H9 (cell line): ENCODE measurements at regions not wholly inside any gene's neighbourhood (a gene's known extent, or its start where the extent isn't known, plus 50 kb on each side); places are given as distances from the start of the nearest gene placed in this dataset.

Source experiments
- DNase-seq: peaks from one replicate; pipeline ENCODE4 v3.0.0-alpha.2; 2017
- H2AFZ ChIP-seq: one replicate; pipeline ENCODE4 v1.6.1; 2013; ENCODE audit warnings: mild to moderate bottlenecking, low read length, control low read depth, moderate library complexity
- H2AK5ac ChIP-seq: 2 replicates; pipeline ENCODE4 v1.6.1; 2013; ENCODE audit warnings: low read length, control low read depth, mixed read lengths; ENCODE audit not compliant: insufficient read length
- H2BK120ac ChIP-seq: one replicate; pipeline ENCODE4 v1.6.1; 2013; ENCODE audit warnings: low read depth, mild to moderate bottlenecking, low read length, control low read depth, inconsistent platforms; ENCODE audit not compliant: poor library complexity, severe bottlenecking
- H2BK12ac ChIP-seq: 2 replicates; pipeline ENCODE4 v1.6.1; 2013; ENCODE audit warnings: low read length, control low read depth, mixed read lengths, low read depth; ENCODE audit not compliant: insufficient read length
- H2BK15ac ChIP-seq: 2 replicates; pipeline ENCODE4 v1.6.1; 2013; ENCODE audit warnings: low read depth, low read length, control low read depth
- H2BK20ac ChIP-seq: one replicate; pipeline ENCODE4 v1.6.1; 2013; ENCODE audit warnings: low read depth, mild to moderate bottlenecking, low read length, control low read depth, inconsistent platforms; ENCODE audit not compliant: poor library complexity, severe bottlenecking
- H2BK5ac ChIP-seq: 2 replicates; pipeline ENCODE4 v1.6.1; 2013; ENCODE audit warnings: low read length, control low read depth, mixed read lengths; ENCODE audit not compliant: insufficient read length
- H3K14ac ChIP-seq: 2 replicates; pipeline ENCODE4 v1.6.1; 2013; ENCODE audit warnings: low read length, control low read depth; ENCODE audit not compliant: insufficient read depth
- H3K18ac ChIP-seq: 2 replicates; pipeline ENCODE4 v1.6.1; 2013; ENCODE audit warnings: low read depth, mild to moderate bottlenecking, mixed read lengths, low read length, control low read depth; ENCODE audit not compliant: insufficient read length
- H3K23ac ChIP-seq: 2 replicates; pipeline ENCODE4 v1.6.1; 2013; ENCODE audit warnings: low read length, control low read depth, mixed read lengths, low read depth; ENCODE audit not compliant: insufficient read length
- H3K23me2 ChIP-seq: 2 replicates; pipeline ENCODE4 v1.6.1; 2013; ENCODE audit warnings: low read depth, mild to moderate bottlenecking, mixed read lengths, low read length, control low read depth; ENCODE audit not compliant: insufficient read length, poor library complexity, severe bottlenecking
- H3K27ac ChIP-seq: 2 replicates; pipeline ENCODE4 v1.5.1; 2013; ENCODE audit warnings: low read length, control low read depth, mixed read lengths, low read depth; ENCODE audit not compliant: insufficient read length
- H3K27me3 ChIP-seq: 2 replicates; pipeline ENCODE4 v1.6.1; 2013; ENCODE audit warnings: low read length, control low read depth, inconsistent platforms; ENCODE audit not compliant: insufficient read depth
- H3K4ac ChIP-seq: 2 replicates; pipeline ENCODE4 v1.6.1; 2013; ENCODE audit warnings: low read depth, mild to moderate bottlenecking, control low read depth, inconsistent platforms, low read length, moderate library complexity
- H3K4me1 ChIP-seq: 2 replicates; pipeline ENCODE4 v1.6.1; 2013; ENCODE audit warnings: low read length, control low read depth, inconsistent platforms; ENCODE audit not compliant: insufficient read depth
- H3K4me2 ChIP-seq: 2 replicates; pipeline ENCODE4 v1.6.1; 2013; ENCODE audit warnings: low read length, control low read depth, mixed read lengths; ENCODE audit not compliant: insufficient read length, insufficient read depth
- H3K56ac ChIP-seq: 2 replicates; pipeline ENCODE4 v1.6.1; 2013; ENCODE audit warnings: low read depth, mild to moderate bottlenecking, mixed read lengths, low read length, control low read depth; ENCODE audit not compliant: insufficient read length
- H3K79me1 ChIP-seq: 2 replicates; pipeline ENCODE4 v1.6.1; 2013; ENCODE audit warnings: low read depth, mild to moderate bottlenecking, moderate library complexity, low read length, control low read depth, inconsistent platforms; ENCODE audit not compliant: insufficient read depth, poor library complexity, severe bottlenecking
- H3K79me2 ChIP-seq: 2 replicates; pipeline ENCODE4 v1.6.1; 2013; ENCODE audit warnings: low read length, control low read depth, inconsistent platforms; ENCODE audit not compliant: insufficient read depth
- H3K9ac ChIP-seq: 2 replicates; pipeline ENCODE4 v1.6.1; 2013; ENCODE audit warnings: low read length, control low read depth, mixed read lengths; ENCODE audit not compliant: insufficient read length; ENCODE audit errors: extremely low read depth
- H3K9me3 ChIP-seq: one replicate; pipeline ENCODE4 v1.6.1; 2013; ENCODE audit warnings: low read depth, low read length, inconsistent platforms; ENCODE audit not compliant: control insufficient read depth
- H3T11ph ChIP-seq: one replicate; pipeline ENCODE4 v1.6.1; 2013; ENCODE audit warnings: mild to moderate bottlenecking, low read length, control low read depth, inconsistent platforms
- H4K20me1 ChIP-seq: one replicate; pipeline ENCODE4 v1.6.1; 2013; ENCODE audit not compliant: control insufficient read depth, insufficient read length, insufficient read depth
- H4K5ac ChIP-seq: 2 replicates; pipeline ENCODE4 v1.6.1; 2013; ENCODE audit warnings: low read depth, mild to moderate bottlenecking, mixed read lengths, low read length, control low read depth; ENCODE audit not compliant: insufficient read length
- H4K8ac ChIP-seq: replicated peaks from 2 replicates; pipeline ENCODE4 v1.6.1; 2013; ENCODE audit warnings: low read length, control low read depth, mixed read lengths, low read depth; ENCODE audit not compliant: insufficient read length
- H4K91ac ChIP-seq: 2 replicates; pipeline ENCODE4 v1.6.1; 2013; ENCODE audit warnings: low read depth, mild to moderate bottlenecking, moderate library complexity, mixed read lengths, low read length, control low read depth; ENCODE audit not compliant: insufficient read length
- H3K27ac Mint-ChIP-seq, 3 experiments: 2 replicates in 2 of 3; 3 replicates in 1 of 3; pipeline ENCODE4 v1.8.0; 2020 to 2021; ENCODE audit warnings: mixed read lengths in 3 of 3, mild to moderate bottlenecking in 1 of 3, moderate library complexity in 1 of 3
- H3K27me3 Mint-ChIP-seq: 2 replicates; pipeline ENCODE4 v1.8.0; 2021; ENCODE audit warnings: low read depth, mild to moderate bottlenecking, moderate library complexity, mixed read lengths
- H3K36me3 Mint-ChIP-seq, 3 experiments: 2 replicates in 2 of 3; 3 replicates in 1 of 3; pipeline ENCODE4 v1.8.0; 2020 to 2021; ENCODE audit warnings: low read depth in 3 of 3, mixed read lengths in 3 of 3; ENCODE audit not compliant: insufficient read depth in 1 of 3
- H3K4me1 Mint-ChIP-seq, 2 experiments: 2 replicates each; pipeline ENCODE4 v1.8.0; 2020; ENCODE audit warnings: mixed read lengths in 2 of 2
- H3K4me3 Mint-ChIP-seq, 2 experiments: 2 replicates in 1 of 2; 3 replicates in 1 of 2; pipeline ENCODE4 v1.8.0; 2020 to 2021; ENCODE audit warnings: mild to moderate bottlenecking in 2 of 2, mixed read lengths in 2 of 2, moderate library complexity in 1 of 2
- H3K9me3 Mint-ChIP-seq, 2 experiments: 2 replicates in 1 of 2; 3 replicates in 1 of 2; pipeline ENCODE4 v1.8.0; 2020; ENCODE audit warnings: mild to moderate bottlenecking in 2 of 2, mixed read lengths in 2 of 2, moderate library complexity in 1 of 2
- CTCF ChIP-seq: fragments of 200-600 bp; sonication (generic); conservative IDR thresholded peaks from 3 replicates; pipeline ENCODE4 v1.8.0; 2021; ENCODE audit warnings: antibody characterized with exemption, mild to moderate bottlenecking
- WGBS: extraction: QIAGEN DNeasy Blood & Tissue Kit; methylation state at CpG from one replicate; pipeline ENCODE4 v1.1.7; 2013; ENCODE audit warnings: missing lambda C conversion rate, low lambda C conversion rate, mixed read lengths; ENCODE audit not compliant: insufficient read length; ENCODE audit errors: extremely low coverage; 5-methylcytosine and 5-hydroxymethylcytosine counted together

DNA sequence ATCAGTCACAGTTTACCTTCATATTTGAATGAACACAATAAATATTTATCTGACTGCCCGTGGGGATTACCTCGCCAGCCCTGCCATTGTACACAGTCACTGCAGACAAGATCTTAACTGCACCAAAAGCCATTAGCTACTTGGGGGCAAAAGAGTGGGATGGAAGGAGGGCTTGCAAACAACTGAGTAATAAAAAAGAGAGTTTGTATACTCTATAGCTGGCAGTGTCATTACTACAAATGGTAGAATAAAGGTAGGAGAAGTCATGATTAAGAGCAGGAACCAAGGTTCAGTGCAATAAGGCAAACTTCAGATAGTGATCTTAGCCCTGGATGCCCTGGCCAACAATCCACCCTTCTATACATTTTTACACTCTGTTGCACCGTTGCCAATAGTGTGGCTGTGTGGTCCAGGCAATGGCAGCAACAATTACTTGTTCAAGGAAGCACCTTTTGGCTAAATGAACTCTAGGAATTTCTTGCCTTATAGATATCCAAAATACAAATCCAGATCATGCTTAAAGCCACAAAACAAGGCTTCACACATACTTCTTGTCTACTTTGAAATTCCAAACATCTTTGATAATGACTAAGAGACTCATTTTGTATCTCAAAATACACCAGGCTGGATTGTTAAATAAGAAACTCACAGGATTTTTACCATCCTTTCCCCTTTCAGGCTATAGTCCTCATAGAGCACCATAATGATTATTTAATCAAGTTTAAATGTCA is 955.4 kb upstream of the ADGRB3 start:
- H3K27me3 ChIP-seq: no peaks in the 10 kb centered on the region
- H3K27ac ChIP-seq: no peak overlapping the region
- DNase-seq: no peak
- no peaks in the 10 kb centered on the region for H3K79me1 ChIP-seq
- H3K4me1 ChIP-seq: no peaks in the 10 kb centered on the region
- H2AFZ ChIP-seq: no peak overlapping the region
- no peak overlapping the region; a peak in 1 of 7 replicates for H3K27ac Mint-ChIP-seq
- WGBS: no CpG with 5 or more reads among the region's 3 CpGs
- H3K9me3 ChIP-seq: peaks cover 8% of the 10 kb centered on the region
- H3K4me1 Mint-ChIP-seq: no peaks in the 10 kb centered on the region
- H4K5ac ChIP-seq: no peak overlapping the region
- no peak overlapping the region for H2BK12ac ChIP-seq
- H2BK20ac ChIP-seq: no peak overlapping the region
- no peak overlapping the region for H3K18ac ChIP-seq
- H3K27me3 Mint-ChIP-seq: no peaks in the 10 kb centered on the region
- H3K79me2 ChIP-seq: no peaks in the 10 kb centered on the region
- H3K4me2 ChIP-seq: no peak overlapping the region
- no peak overlapping the region for H2BK120ac ChIP-seq
- no peak overlapping the region for H3K9ac ChIP-seq
- H4K91ac ChIP-seq: no peak overlapping the region
- no peak overlapping the region for H3K23ac ChIP-seq
- no peak overlapping the region for H3T11ph ChIP-seq
- H3K9me3 Mint-ChIP-seq: peaks cover 10 to 17% of the 10 kb centered on the region in 2 experiments; a peak in 4 of 5 replicates
- no peak overlapping the region for H3K4me3 Mint-ChIP-seq
- H3K14ac ChIP-seq: no peak overlapping the region
- H3K36me3 Mint-ChIP-seq: peaks cover 0 to 19% (median 6%) of the 10 kb centered on the region in 3 experiments; a peak in 5 of 7 replicates
- H4K8ac ChIP-seq: no peak overlapping the region
- H2BK15ac ChIP-seq: no peak overlapping the region
- no peak overlapping the region for H2AK5ac ChIP-seq
- no peak overlapping the region for H2BK5ac ChIP-seq
- H3K4ac ChIP-seq: no peak overlapping the region
- no peak for TF ChIP-seq CTCF
- H3K56ac ChIP-seq: no peak overlapping the region
- H4K20me1 ChIP-seq: no peaks in the 10 kb centered on the region
- no peaks in the 10 kb centered on the region for H3K23me2 ChIP-seq
